ENCODE measurements at regions not wholly inside any gene's neighbourhood (a gene's known extent, or its start where the extent isn't known, plus 50 kb on each side); places are given as distances from the start of the nearest gene placed in this dataset.

- TF ChIP-seq, protein P1, sequence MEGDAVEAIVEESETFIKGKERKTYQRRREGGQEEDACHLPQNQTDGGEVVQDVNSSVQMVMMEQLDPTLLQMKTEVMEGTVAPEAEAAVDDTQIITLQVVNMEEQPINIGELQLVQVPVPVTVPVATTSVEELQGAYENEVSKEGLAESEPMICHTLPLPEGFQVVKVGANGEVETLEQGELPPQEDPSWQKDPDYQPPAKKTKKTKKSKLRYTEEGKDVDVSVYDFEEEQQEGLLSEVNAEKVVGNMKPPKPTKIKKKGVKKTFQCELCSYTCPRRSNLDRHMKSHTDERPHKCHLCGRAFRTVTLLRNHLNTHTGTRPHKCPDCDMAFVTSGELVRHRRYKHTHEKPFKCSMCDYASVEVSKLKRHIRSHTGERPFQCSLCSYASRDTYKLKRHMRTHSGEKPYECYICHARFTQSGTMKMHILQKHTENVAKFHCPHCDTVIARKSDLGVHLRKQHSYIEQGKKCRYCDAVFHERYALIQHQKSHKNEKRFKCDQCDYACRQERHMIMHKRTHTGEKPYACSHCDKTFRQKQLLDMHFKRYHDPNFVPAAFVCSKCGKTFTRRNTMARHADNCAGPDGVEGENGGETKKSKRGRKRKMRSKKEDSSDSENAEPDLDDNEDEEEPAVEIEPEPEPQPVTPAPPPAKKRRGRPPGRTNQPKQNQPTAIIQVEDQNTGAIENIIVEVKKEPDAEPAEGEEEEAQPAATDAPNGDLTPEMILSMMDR (IDR thresholded peaks at IDR 0.05): no peak
- TF ChIP-seq POLR2A (IDR thresholded peaks at IDR 0.05): no peak
Observed at GRCh38 chr2:12558519-12558918, 158.2 kb upstream of the TRIB2 start.
